Liver (tissue), 8 donors: ENCODE measurements at regions not wholly inside any gene's neighbourhood (a gene's known extent, or its start where the extent isn't known, plus 50 kb on each side); places are given as distances from the start of the nearest gene placed in this dataset.

ENCODE experiments used
- DNase-seq: peaks from one replicate; pipeline ENCODE4 v3.0.0-alpha.2; 2017; ENCODE audit warnings: low spot score
- H3K27ac ChIP-seq, 2 donors: one replicate each; pipeline ENCODE4 v1.7.0; 2013; ENCODE audit warnings: inconsistent platforms in 2 of 2, low read length in 2 of 2, control low read depth in 1 of 2, low read depth in 1 of 2, mild to moderate bottlenecking in 1 of 2
- H3K27me3 ChIP-seq, 4 donors: one replicate each; pipeline versions ENCODE4 v1.6.1 to v1.7.0; 2013; ENCODE audit warnings: low read length in 3 of 4, inconsistent platforms in 1 of 4, mild to moderate bottlenecking in 1 of 4, moderate library complexity in 1 of 4; ENCODE audit not compliant: control insufficient read depth in 4 of 4, insufficient read depth in 4 of 4
- H3K36me3 ChIP-seq, 4 donors: one replicate each; pipeline versions ENCODE4 v1.6.1 to v1.7.0; 2013; ENCODE audit warnings: low read length in 3 of 4, mild to moderate bottlenecking in 3 of 4, low read depth in 1 of 4, moderate library complexity in 1 of 4; ENCODE audit not compliant: control insufficient read depth in 4 of 4, insufficient read depth in 3 of 4
- H3K4me1 ChIP-seq, 4 donors: one replicate each; pipeline versions ENCODE4 v1.6.1 to v1.7.0; 2013; ENCODE audit warnings: low read length in 3 of 4, mild to moderate bottlenecking in 3 of 4, moderate library complexity in 1 of 4; ENCODE audit not compliant: control insufficient read depth in 4 of 4, insufficient read depth in 4 of 4
- H3K4me3 ChIP-seq, 3 donors: one replicate each; pipeline versions ENCODE4 v1.6.1 to v1.7.0; 2013; ENCODE audit warnings: low read length in 3 of 3, control low read depth in 1 of 3, low read depth in 1 of 3, mild to moderate bottlenecking in 1 of 3
- H3K9ac ChIP-seq, 2 donors: one replicate each; pipeline ENCODE4 v1.7.0; 2013; ENCODE audit warnings: low read length in 2 of 2, mild to moderate bottlenecking in 2 of 2, moderate library complexity in 2 of 2, control low read depth in 1 of 2, low read depth in 1 of 2
- H3K9me3 ChIP-seq, 4 donors: one replicate each; pipeline versions ENCODE4 v1.6.1 to v1.7.0; 2013; ENCODE audit warnings: low read length in 3 of 4; ENCODE audit not compliant: control insufficient read depth in 4 of 4
- EGR1 ChIP-seq, 2 donors: IDR thresholded peaks; 2 replicates each; pipeline ENCODE4 v1.6.1; 2016 to 2018; ENCODE audit warnings: antibody characterized with exemption in 2 of 2, low read depth in 2 of 2
- FOXA1 ChIP-seq: IDR thresholded peaks from 2 replicates; pipeline ENCODE4 v1.6.1; 2016; ENCODE audit warnings: antibody characterized with exemption
- FOXA2 ChIP-seq: IDR thresholded peaks from 2 replicates; pipeline ENCODE4 v1.6.1; 2016; ENCODE audit warnings: antibody characterized with exemption
- GABPA ChIP-seq, 2 donors: IDR thresholded peaks in 1 of 2; conservative IDR thresholded peaks in 1 of 2; 2 replicates each; pipeline ENCODE4 v1.6.1; 2016; ENCODE audit warnings: antibody characterized with exemption in 2 of 2, mild to moderate bottlenecking in 1 of 2, moderate library complexity in 1 of 2
- HNF4A ChIP-seq, 2 donors: conservative IDR thresholded peaks; 2 replicates each; pipeline ENCODE4 v1.6.1; 2016; ENCODE audit warnings: antibody characterized with exemption in 2 of 2, mild to moderate bottlenecking in 2 of 2
- HNF4G ChIP-seq: IDR thresholded peaks from 2 replicates; pipeline ENCODE4 v1.6.1; 2016; ENCODE audit warnings: antibody characterized with exemption
- MAX ChIP-seq: IDR thresholded peaks from 2 replicates; pipeline ENCODE4 v1.6.1; 2016; ENCODE audit warnings: antibody characterized with exemption
- NR2F2 ChIP-seq: IDR thresholded peaks from 2 replicates; pipeline ENCODE4 v1.6.1; 2016; ENCODE audit warnings: antibody characterized with exemption
- RAD21 ChIP-seq, 2 donors: IDR thresholded peaks; 2 replicates each; pipeline ENCODE4 v1.6.1; 2016; ENCODE audit warnings: antibody characterized with exemption in 2 of 2, mild to moderate bottlenecking in 2 of 2
- RXRA ChIP-seq, 2 donors: IDR thresholded peaks; 2 replicates each; pipeline ENCODE4 v1.6.1; 2017 to 2018; ENCODE audit warnings: antibody characterized with exemption in 2 of 2, mild to moderate bottlenecking in 1 of 2
- SP1 ChIP-seq: IDR thresholded peaks from 2 replicates; pipeline ENCODE4 v1.6.1; 2018; ENCODE audit warnings: antibody characterized with exemption, mild to moderate bottlenecking
- TAF1 ChIP-seq: conservative IDR thresholded peaks from 2 replicates; pipeline ENCODE4 v1.6.1; 2016; ENCODE audit warnings: antibody characterized with exemption, mild to moderate bottlenecking
- YY1 ChIP-seq: IDR thresholded peaks from 2 replicates; pipeline ENCODE4 v1.6.1; 2016; ENCODE audit warnings: antibody characterized with exemption, mild to moderate bottlenecking
- ZBTB33 ChIP-seq: IDR thresholded peaks from 2 replicates; pipeline ENCODE4 v1.6.1; 2016; ENCODE audit warnings: antibody characterized with exemption
- WGBS: extraction: QIAGEN DNeasy Blood & Tissue Kit; methylation state at CpG from one replicate; pipeline ENCODE4 v1.1.7; 2013; 5-methylcytosine and 5-hydroxymethylcytosine counted together
- TF ChIP-seq, protein P1 (sequence below): IDR thresholded peaks from 2 replicates; pipeline ENCODE4 v1.6.1; 2016; ENCODE audit warnings: antibody characterized with exemption
- TF ChIP-seq, protein P2 (sequence below): IDR thresholded peaks from 2 replicates; pipeline ENCODE4 v1.6.1; 2016; ENCODE audit warnings: antibody characterized with exemption, mild to moderate bottlenecking
- TF ChIP-seq, protein P3 (sequence below): fragments of 150-350 bp; IDR thresholded peaks from 2 replicates; pipeline ENCODE4 v1.5.1; 2017; ENCODE audit warnings: improper control_type of control experiment, low read depth, low read length; ENCODE audit not compliant: missing input control
- donor health status: healthy.
- donor health status: healthy.
- donor health status: healthy.
- donor health status: healthy.
- donor health status: healthy.

- no peak for TF ChIP-seq ZBTB33
- TF ChIP-seq, protein P1, sequence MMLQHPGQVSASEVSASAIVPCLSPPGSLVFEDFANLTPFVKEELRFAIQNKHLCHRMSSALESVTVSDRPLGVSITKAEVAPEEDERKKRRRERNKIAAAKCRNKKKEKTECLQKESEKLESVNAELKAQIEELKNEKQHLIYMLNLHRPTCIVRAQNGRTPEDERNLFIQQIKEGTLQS: no peak
- TF ChIP-seq GABPA (IDR thresholded peaks at IDR 0.05 in 1 of 2, conservative IDR thresholded peaks at IDR 0.05 in 1 of 2): no peak
- TF ChIP-seq YY1: no peak
Observed at GRCh38 chr9:12182806-12183205, 510.4 kb upstream of the TYRP1 start (continued).

DNA sequence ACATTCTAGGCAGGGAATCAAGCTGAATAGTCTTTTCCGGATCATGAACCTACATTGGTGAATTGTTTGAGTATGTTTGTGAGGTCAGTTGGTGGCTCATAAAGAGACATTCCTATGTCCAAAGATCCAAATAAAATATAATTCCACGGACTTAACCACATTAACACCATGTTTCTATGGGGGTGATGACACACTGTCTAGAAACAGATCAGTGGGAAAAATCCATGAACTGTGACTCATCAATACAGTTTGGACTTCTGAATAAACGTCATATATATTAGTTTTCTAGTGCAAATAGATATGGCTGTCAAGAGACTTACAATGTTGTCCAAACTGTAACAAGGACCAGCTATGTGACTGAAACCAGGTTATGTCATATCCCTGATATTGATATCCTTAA, 509.9 kb upstream of the TYRP1 start:
- Histone ChIP-seq H3K4me1 (no peaks in the 10 kb centered on the region), H3K9me3 (no peaks in the 10 kb centered on the region), H3K27ac (no peak overlapping the region), H3K36me3 (no peaks in the 10 kb centered on the region), H3K9ac (no peak overlapping the region), H3K4me3 (no peak overlapping the region), H3K27me3 (no peaks in the 10 kb centered on the region)
- TF ChIP-seq SP1 (no peak), NR2F2 (no peak), RXRA (IDR thresholded peaks at IDR 0.05) (no peak), HNF4A (conservative IDR thresholded peaks at IDR 0.05) (no peak), RAD21 (IDR thresholded peaks at IDR 0.05) (no peak), MAX (no peak)
- TF ChIP-seq, protein P2, sequence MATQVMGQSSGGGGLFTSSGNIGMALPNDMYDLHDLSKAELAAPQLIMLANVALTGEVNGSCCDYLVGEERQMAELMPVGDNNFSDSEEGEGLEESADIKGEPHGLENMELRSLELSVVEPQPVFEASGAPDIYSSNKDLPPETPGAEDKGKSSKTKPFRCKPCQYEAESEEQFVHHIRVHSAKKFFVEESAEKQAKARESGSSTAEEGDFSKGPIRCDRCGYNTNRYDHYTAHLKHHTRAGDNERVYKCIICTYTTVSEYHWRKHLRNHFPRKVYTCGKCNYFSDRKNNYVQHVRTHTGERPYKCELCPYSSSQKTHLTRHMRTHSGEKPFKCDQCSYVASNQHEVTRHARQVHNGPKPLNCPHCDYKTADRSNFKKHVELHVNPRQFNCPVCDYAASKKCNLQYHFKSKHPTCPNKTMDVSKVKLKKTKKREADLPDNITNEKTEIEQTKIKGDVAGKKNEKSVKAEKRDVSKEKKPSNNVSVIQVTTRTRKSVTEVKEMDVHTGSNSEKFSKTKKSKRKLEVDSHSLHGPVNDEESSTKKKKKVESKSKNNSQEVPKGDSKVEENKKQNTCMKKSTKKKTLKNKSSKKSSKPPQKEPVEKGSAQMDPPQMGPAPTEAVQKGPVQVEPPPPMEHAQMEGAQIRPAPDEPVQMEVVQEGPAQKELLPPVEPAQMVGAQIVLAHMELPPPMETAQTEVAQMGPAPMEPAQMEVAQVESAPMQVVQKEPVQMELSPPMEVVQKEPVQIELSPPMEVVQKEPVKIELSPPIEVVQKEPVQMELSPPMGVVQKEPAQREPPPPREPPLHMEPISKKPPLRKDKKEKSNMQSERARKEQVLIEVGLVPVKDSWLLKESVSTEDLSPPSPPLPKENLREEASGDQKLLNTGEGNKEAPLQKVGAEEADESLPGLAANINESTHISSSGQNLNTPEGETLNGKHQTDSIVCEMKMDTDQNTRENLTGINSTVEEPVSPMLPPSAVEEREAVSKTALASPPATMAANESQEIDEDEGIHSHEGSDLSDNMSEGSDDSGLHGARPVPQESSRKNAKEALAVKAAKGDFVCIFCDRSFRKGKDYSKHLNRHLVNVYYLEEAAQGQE: no peak
- TF ChIP-seq, protein P1: no peak
- 64% methylated on average over 3 of the region's 3 CpGs for WGBS
- no peak for DNase-seq

- Histone ChIP-seq H3K36me3 (no peaks in the 10 kb centered on the region), H3K9ac (no peak overlapping the region), H3K27me3 (peaks cover 0 to 5% (median 0%) of the 10 kb centered on the region in 4 donors), H3K27ac (no peak overlapping the region), H3K4me1 (no peaks in the 10 kb centered on the region), H3K9me3 (no peaks in the 10 kb centered on the region), H3K4me3 (no peak overlapping the region)
- TF ChIP-seq MAX (no peak), HNF4G (no peak), FOXA1 (no peak), EGR1 (IDR thresholded peaks at IDR 0.05; ENCODE audit: low read depth in 2 of 2) (no peak), FOXA2 (no peak), TAF1 (no peak), RAD21 (IDR thresholded peaks at IDR 0.05) (no peak), HNF4A (conservative IDR thresholded peaks at IDR 0.05) (no peak), SP1 (no peak), YY1 (no peak)
- TF ChIP-seq, protein P1: no peak
- TF ChIP-seq, protein P3, sequence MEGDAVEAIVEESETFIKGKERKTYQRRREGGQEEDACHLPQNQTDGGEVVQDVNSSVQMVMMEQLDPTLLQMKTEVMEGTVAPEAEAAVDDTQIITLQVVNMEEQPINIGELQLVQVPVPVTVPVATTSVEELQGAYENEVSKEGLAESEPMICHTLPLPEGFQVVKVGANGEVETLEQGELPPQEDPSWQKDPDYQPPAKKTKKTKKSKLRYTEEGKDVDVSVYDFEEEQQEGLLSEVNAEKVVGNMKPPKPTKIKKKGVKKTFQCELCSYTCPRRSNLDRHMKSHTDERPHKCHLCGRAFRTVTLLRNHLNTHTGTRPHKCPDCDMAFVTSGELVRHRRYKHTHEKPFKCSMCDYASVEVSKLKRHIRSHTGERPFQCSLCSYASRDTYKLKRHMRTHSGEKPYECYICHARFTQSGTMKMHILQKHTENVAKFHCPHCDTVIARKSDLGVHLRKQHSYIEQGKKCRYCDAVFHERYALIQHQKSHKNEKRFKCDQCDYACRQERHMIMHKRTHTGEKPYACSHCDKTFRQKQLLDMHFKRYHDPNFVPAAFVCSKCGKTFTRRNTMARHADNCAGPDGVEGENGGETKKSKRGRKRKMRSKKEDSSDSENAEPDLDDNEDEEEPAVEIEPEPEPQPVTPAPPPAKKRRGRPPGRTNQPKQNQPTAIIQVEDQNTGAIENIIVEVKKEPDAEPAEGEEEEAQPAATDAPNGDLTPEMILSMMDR: no peak
- TF ChIP-seq, protein P2: no peak
- DNase-seq: no peak
- 59% methylated on average over 6 of the region's 6 CpGs for WGBS
Observed at GRCh38 chr9:12185856-12186255, 507.3 kb upstream of the TYRP1 start.
